Mesothelial cell of epicardium (in vitro differentiated cells): ENCODE measurements at regions not wholly inside any gene's neighbourhood (a gene's known extent, or its start where the extent isn't known, plus 50 kb on each side); places are given as distances from the start of the nearest gene placed in this dataset.

Experiments
- DNase-seq, 2 experiments: peaks; one replicate each; pipeline ENCODE4 v3.0.0; 2021; ENCODE audit warnings: low spot score in 2 of 2; ENCODE audit not compliant: unreplicated experiment in 2 of 2
- H3K27ac Mint-ChIP-seq: 2 replicates; pipeline ENCODE4 v1.8.0; 2021; ENCODE audit warnings: mixed read lengths
- H3K27me3 Mint-ChIP-seq: 2 replicates; pipeline ENCODE4 v1.8.0; 2021; ENCODE audit warnings: low read depth, mixed read lengths
- H3K36me3 Mint-ChIP-seq: 2 replicates; pipeline ENCODE4 v1.8.0; 2021; ENCODE audit warnings: mixed read lengths
- H3K4me1 Mint-ChIP-seq: 2 replicates; pipeline ENCODE4 v1.8.0; 2021; ENCODE audit warnings: mixed read lengths
- H3K4me3 Mint-ChIP-seq: 2 replicates; pipeline ENCODE4 v1.8.0; 2021; ENCODE audit warnings: mild to moderate bottlenecking, moderate library complexity, mixed read lengths
- H3K9me3 Mint-ChIP-seq: 2 replicates; pipeline ENCODE4 v1.8.0; 2021; ENCODE audit warnings: mixed read lengths
- TF ChIP-seq, protein P1 (sequence below): fragments of 200-600 bp; sonication (generic); IDR thresholded peaks from one replicate; pipeline ENCODE4 v1.5.0; 2021; ENCODE audit warnings: antibody characterized with exemption; ENCODE audit not compliant: unreplicated experiment

DNA sequence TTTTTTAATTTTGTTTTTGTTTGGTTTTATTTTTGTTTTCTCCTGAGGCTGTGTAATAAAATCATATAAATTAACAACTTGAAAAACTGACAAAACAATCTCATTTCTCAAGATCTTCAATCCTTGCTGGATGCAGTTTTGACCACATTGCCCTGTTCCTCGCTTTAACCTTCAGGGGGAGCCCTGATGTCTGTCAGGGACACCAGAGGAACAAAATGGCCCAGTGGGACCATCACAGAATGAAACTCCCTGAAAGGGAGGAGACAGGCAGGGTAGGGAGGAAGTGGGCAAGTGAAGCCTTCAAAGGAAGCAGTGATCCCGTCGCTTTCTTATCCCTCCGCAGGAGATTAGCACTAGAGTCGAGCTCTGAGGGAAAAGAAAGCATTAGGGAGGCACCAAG is 274.9 kb upstream of the LDB2 start:
- no peaks in the 10 kb centered on the region for H3K27me3 Mint-ChIP-seq
- H3K27ac Mint-ChIP-seq, result no peak overlapping the region
- H3K36me3 Mint-ChIP-seq, result no peaks in the 10 kb centered on the region
- TF ChIP-seq, protein P1, sequence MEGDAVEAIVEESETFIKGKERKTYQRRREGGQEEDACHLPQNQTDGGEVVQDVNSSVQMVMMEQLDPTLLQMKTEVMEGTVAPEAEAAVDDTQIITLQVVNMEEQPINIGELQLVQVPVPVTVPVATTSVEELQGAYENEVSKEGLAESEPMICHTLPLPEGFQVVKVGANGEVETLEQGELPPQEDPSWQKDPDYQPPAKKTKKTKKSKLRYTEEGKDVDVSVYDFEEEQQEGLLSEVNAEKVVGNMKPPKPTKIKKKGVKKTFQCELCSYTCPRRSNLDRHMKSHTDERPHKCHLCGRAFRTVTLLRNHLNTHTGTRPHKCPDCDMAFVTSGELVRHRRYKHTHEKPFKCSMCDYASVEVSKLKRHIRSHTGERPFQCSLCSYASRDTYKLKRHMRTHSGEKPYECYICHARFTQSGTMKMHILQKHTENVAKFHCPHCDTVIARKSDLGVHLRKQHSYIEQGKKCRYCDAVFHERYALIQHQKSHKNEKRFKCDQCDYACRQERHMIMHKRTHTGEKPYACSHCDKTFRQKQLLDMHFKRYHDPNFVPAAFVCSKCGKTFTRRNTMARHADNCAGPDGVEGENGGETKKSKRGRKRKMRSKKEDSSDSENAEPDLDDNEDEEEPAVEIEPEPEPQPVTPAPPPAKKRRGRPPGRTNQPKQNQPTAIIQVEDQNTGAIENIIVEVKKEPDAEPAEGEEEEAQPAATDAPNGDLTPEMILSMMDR, result no peak
- peaks cover 10% of the 10 kb centered on the region for H3K4me1 Mint-ChIP-seq
- no peak overlapping the region for H3K4me3 Mint-ChIP-seq
- DNase-seq, result no peak
- no peaks in the 10 kb centered on the region for H3K9me3 Mint-ChIP-seq

- no peaks in the 10 kb centered on the region for H3K36me3 Mint-ChIP-seq
- H3K27ac Mint-ChIP-seq, result no peak overlapping the region
- no peaks in the 10 kb centered on the region for H3K27me3 Mint-ChIP-seq
- DNase-seq, result no peak
- no peaks in the 10 kb centered on the region for H3K9me3 Mint-ChIP-seq
- no peak overlapping the region for H3K4me3 Mint-ChIP-seq
- peaks cover 17% of the 10 kb centered on the region for H3K4me1 Mint-ChIP-seq
- TF ChIP-seq, protein P1, result no peak
Measured at GRCh38 chr4:17170131-17170530, 271.7 kb upstream of the LDB2 start.

DNA sequence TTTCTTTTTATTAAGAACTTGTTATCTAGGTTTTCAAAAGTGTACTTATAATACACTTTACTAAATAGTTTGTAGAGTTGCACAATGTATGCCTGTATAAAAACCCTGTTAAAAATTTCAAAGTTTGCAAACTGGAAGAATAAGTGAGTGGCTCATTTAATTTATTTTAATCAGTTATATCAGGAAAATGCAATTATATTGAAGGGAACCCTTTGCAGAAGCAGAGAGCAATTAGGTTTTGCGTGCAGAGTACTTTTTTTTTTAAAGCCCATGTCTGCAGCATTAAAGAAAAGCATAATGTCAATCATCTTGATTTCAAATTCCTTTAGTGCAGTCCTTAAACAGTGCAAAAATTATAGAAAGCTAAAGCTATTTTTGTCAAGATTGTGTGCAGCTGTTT is 271.3 kb upstream of the LDB2 start:
- no peak overlapping the region for H3K27ac Mint-ChIP-seq
- no peaks in the 10 kb centered on the region for H3K36me3 Mint-ChIP-seq
- peaks cover 17% of the 10 kb centered on the region for H3K4me1 Mint-ChIP-seq

GRCh38 chr4:17168571-17168970 is 270.1 kb upstream of the LDB2 start:
- TF ChIP-seq, protein P1, result no peak
- Mint-ChIP-seq H3K27me3 (no peaks in the 10 kb centered on the region), H3K9me3 (no peaks in the 10 kb centered on the region), H3K4me1 (peaks cover 17% of the 10 kb centered on the region), H3K36me3 (no peaks in the 10 kb centered on the region), H3K27ac (peak overlapping the region; percentile 64), H3K4me3 (no peak overlapping the region)
- no peak for DNase-seq

More for the DNA sequence above, 271.3 kb upstream of the LDB2 start:
- Mint-ChIP-seq H3K27me3 (no peaks in the 10 kb centered on the region), H3K4me3 (no peak overlapping the region), H3K9me3 (no peaks in the 10 kb centered on the region)
- TF ChIP-seq, protein P1, result no peak
- no peak for DNase-seq

DNA sequence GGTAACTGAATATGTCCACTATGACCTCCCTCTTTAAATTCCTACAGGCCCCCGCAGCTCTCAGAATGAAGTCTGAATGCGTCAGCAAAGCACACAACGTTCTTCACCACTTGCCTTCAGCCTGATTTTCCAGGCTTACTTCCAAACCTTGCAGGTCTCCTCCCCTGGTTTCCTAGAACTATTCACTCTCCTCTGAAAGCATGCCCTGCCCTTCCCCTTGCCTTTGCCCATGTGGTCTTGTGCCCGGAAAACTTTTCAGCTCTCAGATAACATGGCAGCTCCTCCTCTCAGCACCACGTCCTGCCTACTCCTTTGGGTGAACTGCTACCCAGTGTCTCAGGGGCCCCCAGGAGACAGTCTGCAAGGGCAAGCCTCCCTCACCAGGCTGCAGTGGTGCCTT is 268.5 kb upstream of the LDB2 start:
- Mint-ChIP-seq H3K9me3 (peaks cover 13% of the 10 kb centered on the region), H3K27me3 (no peaks in the 10 kb centered on the region), H3K36me3 (no peaks in the 10 kb centered on the region), H3K4me1 (peaks cover 17% of the 10 kb centered on the region), H3K27ac (no peak overlapping the region), H3K4me3 (no peak overlapping the region)
- TF ChIP-seq, protein P1, result no peak
- no peak for DNase-seq

GRCh38 chr4:17165286-17165685 is 266.8 kb upstream of the LDB2 start:
- DNase-seq, result no peak
- Mint-ChIP-seq H3K27me3 (no peaks in the 10 kb centered on the region), H3K27ac (no peak overlapping the region), H3K9me3 (peaks cover 30% of the 10 kb centered on the region), H3K4me1 (peaks cover 15% of the 10 kb centered on the region), H3K4me3 (no peak overlapping the region), H3K36me3 (no peaks in the 10 kb centered on the region)
- TF ChIP-seq, protein P1, result no peak
